ENCODE measurements at regions not wholly inside any gene's neighbourhood (a gene's known extent, or its start where the extent isn't known, plus 50 kb on each side); places are given as distances from the start of the nearest gene placed in this dataset.
"Not testable (repeated sequence)": the region's sequence is repeated elsewhere in the genome, so short reads cannot be mapped to it uniquely, and the experiment has no call there.

- DNase-seq: no peak
- intact Hi-C loops (cut with DNase I): no loop called here
Measured at GRCh38 chr5:67971971-67972821, 243.4 kb upstream of the PIK3R1 start.

GRCh38 chr5:67971223-67971830 is 244.2 kb upstream of the PIK3R1 start:
- no peak for DNase-seq
- intact Hi-C loops (cut with DNase I): no loop called here

- no peak for DNase-seq
- intact Hi-C loops (cut with DNase I): no loop called here
Measured at GRCh38 chr5:67969631-67970030, 245.9 kb upstream of the PIK3R1 start.

GRCh38 chr5:67969176-67969575 is 246.4 kb upstream of the PIK3R1 start:
- intact Hi-C loops (cut with DNase I): no loop called here
- DNase-seq: no peak

GRCh38 chr5:67966712-67967111 is 248.8 kb upstream of the PIK3R1 start:
- no peak for DNase-seq
- intact Hi-C loops (cut with DNase I): no loop called here

- no peak for DNase-seq
- intact Hi-C loops (cut with DNase I): no loop called here
Measured at GRCh38 chr5:67964619-67965018, 250.9 kb upstream of the PIK3R1 start.

- no peak for DNase-seq
- intact Hi-C loops (cut with DNase I): no loop called here
Measured at GRCh38 chr5:67963789-67964519, 251.6 kb upstream of the PIK3R1 start.

GRCh38 chr5:67960939-67961338 is 254.6 kb upstream of the PIK3R1 start:
- no peak for DNase-seq
- intact Hi-C loops (cut with DNase I): no loop called here

- intact Hi-C loops (cut with DNase I): no loop called here
- peak in 9 of 42 donors; percentile 14 to 42 (median 20) for DNase-seq
Measured at GRCh38 chr5:67957374-67957773, 258.2 kb upstream of the PIK3R1 start.

- DNase-seq: no peak
- intact Hi-C loops (cut with DNase I): no loop called here
Measured at GRCh38 chr5:67954351-67954750, 261.2 kb upstream of the PIK3R1 start.

GRCh38 chr5:67942421-67942820 is 273.1 kb upstream of the PIK3R1 start:
- intact Hi-C loops (cut with DNase I): no loop called here
- DNase-seq: no peak

- intact Hi-C loops (cut with DNase I): no loop called here
- no peak for DNase-seq
Measured at GRCh38 chr5:67941614-67942401, 273.7 kb upstream of the PIK3R1 start.

GRCh38 chr5:67935908-67936566 is 279.5 kb upstream of the PIK3R1 start:
- intact Hi-C loops (cut with DNase I): no loop called here
- no peak for DNase-seq

- no peak for DNase-seq
- intact Hi-C loops (cut with DNase I): no loop called here
Measured at GRCh38 chr5:67934976-67935375, 280.6 kb upstream of the PIK3R1 start.

- intact Hi-C loops (cut with DNase I): no loop called here
- no peak for DNase-seq
Measured at GRCh38 chr5:67925511-67925910, 290.0 kb upstream of the PIK3R1 start.

GRCh38 chr5:67921004-67921601 is 294.5 kb upstream of the PIK3R1 start:
- intact Hi-C loops (cut with DNase I): no loop called here

GRCh38 chr5:67919532-67919931 is 296.0 kb upstream of the PIK3R1 start:
- DNase-seq; intact Hi-C loops (cut with DNase I): not testable (repeated sequence)

More at GRCh38 chr5:67921004-67921601, 294.5 kb upstream of the PIK3R1 start:
- DNase-seq: no peak

GRCh38 chr5:67917561-67917960 is 298.0 kb upstream of the PIK3R1 start:
- DNase-seq: no peak
- intact Hi-C loops (cut with DNase I): no loop called here

Data from head of caudate nucleus (tissue), 42 donors.